ENCODE measurements at regions not wholly inside any gene's neighbourhood (a gene's known extent, or its start where the extent isn't known, plus 50 kb on each side); places are given as distances from the start of the nearest gene placed in this dataset.

DNA sequence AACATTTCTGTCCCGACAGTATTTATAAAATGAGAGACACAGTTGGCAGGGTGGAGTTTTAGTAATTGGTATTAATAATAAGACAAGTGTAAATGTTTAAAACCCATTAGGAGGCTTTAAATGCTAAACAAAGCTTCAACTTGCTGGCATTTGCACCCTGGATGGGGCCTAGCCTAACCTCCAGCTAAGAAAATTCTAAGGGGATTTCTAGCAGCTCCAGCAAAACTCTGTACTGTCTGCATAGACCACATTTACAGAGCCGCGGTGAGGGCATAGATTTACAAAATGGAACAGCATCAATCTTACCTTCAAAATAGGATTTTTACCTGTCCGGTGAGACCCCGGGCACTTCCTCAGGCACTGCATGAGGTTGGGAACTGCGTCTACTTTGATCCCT lies 113.9 kb upstream of the ANO1 start:
- Histone ChIP-seq H3K4me1 (ENCODE audit: control insufficient read depth, insufficient read depth, low read length) (peaks cover 4% of the 10 kb centered on the region), H3K36me3 (ENCODE audit: control insufficient read depth, insufficient read depth, low read length) (no peaks in the 10 kb centered on the region), H3K9ac (ENCODE audit: extremely low read depth, low read length, poor library complexity, severe bottlenecking) (no peak overlapping the region), H3K4me3 (ENCODE audit: low read length) (no peak overlapping the region), H3K9me3 (ENCODE audit: control insufficient read depth, low read length) (no peaks in the 10 kb centered on the region), H3K27me3 (ENCODE audit: control insufficient read depth, insufficient read depth, low read length, poor library complexity, severe bottlenecking) (no peaks in the 10 kb centered on the region), H3K27ac (ENCODE audit: low read depth, low read length) (no peak overlapping the region)
- Mint-ChIP-seq H3K4me1 (peaks cover 13% of the 10 kb centered on the region), H3K9me3 (no peaks in the 10 kb centered on the region), H3K27me3 (ENCODE audit: insufficient read depth) (peaks cover 18% of the 10 kb centered on the region), H3K36me3 (ENCODE audit: low read depth) (no peaks in the 10 kb centered on the region), H3K27ac (no peak overlapping the region), H3K4me3 (no peak overlapping the region)
- no peak for DNase-seq
- TF ChIP-seq, protein P1, sequence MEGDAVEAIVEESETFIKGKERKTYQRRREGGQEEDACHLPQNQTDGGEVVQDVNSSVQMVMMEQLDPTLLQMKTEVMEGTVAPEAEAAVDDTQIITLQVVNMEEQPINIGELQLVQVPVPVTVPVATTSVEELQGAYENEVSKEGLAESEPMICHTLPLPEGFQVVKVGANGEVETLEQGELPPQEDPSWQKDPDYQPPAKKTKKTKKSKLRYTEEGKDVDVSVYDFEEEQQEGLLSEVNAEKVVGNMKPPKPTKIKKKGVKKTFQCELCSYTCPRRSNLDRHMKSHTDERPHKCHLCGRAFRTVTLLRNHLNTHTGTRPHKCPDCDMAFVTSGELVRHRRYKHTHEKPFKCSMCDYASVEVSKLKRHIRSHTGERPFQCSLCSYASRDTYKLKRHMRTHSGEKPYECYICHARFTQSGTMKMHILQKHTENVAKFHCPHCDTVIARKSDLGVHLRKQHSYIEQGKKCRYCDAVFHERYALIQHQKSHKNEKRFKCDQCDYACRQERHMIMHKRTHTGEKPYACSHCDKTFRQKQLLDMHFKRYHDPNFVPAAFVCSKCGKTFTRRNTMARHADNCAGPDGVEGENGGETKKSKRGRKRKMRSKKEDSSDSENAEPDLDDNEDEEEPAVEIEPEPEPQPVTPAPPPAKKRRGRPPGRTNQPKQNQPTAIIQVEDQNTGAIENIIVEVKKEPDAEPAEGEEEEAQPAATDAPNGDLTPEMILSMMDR (conservative IDR thresholded peaks at IDR 0.05), result no peak
- WGBS, 2 experiments (ENCODE audit: insufficient coverage in 1 of 2, insufficient read length in 1 of 2), result 87 to 89% methylated on average over 5 to 6 of the region's 6 CpGs

DNA sequence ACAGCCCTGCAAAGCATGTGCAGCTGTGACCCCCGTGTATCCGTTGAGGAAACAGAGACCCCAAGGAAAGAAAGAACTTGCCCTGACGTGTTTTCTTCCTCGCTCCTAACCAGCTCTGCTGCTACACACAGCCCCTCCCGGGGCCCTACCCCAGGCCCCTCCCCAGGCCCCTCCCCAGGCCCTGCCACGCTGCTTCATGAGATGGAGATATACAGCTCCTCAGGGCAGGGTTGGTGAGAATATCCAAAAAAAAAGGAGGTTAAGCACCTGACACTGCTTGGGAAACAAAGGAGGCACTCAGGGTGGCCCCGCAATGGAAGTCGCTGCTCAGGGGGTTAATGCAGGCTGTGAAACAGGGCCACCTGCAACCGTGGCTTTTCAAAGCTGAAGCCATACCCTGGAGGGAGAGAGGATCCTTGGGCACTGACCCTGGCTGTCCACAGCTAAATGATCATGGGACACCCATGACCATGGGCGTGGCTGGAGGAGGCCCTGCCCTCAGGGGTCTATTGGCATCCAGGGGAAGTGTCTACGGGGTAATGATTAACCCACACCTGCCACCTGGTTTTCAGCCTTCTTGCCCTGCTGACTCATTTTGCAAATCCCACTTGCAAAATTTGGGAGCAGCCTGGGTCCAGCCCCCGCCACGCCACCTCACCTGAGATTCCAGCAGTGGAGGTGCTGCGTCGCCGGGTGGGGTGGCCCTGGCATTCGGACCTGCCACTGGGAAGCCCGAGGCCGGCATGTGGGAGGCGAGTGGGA lies 112.1 kb upstream of the ANO1 start:
- no peak for DNase-seq
- Histone ChIP-seq H3K9me3 (ENCODE audit: control insufficient read depth, low read length) (no peaks in the 10 kb centered on the region), H3K4me1 (ENCODE audit: control insufficient read depth, insufficient read depth, low read length) (peaks cover 4% of the 10 kb centered on the region), H3K27ac (ENCODE audit: low read depth, low read length) (no peak overlapping the region), H3K9ac (ENCODE audit: extremely low read depth, low read length, poor library complexity, severe bottlenecking) (no peak overlapping the region), H3K27me3 (ENCODE audit: control insufficient read depth, insufficient read depth, low read length, poor library complexity, severe bottlenecking) (no peaks in the 10 kb centered on the region), H3K36me3 (ENCODE audit: control insufficient read depth, insufficient read depth, low read length) (no peaks in the 10 kb centered on the region), H3K4me3 (ENCODE audit: low read length) (no peak overlapping the region)
- H3K9me3 Mint-ChIP-seq, result no peaks in the 10 kb centered on the region
- TF ChIP-seq, protein P1 (conservative IDR thresholded peaks at IDR 0.05), result no peak
- peaks cover 32% of the 10 kb centered on the region for H3K27me3 Mint-ChIP-seq (ENCODE audit: insufficient read depth)
- peaks cover 19% of the 10 kb centered on the region for H3K4me1 Mint-ChIP-seq
- no peak overlapping the region for H3K4me3 Mint-ChIP-seq
- H3K27ac Mint-ChIP-seq, result peak overlapping the region; percentile 21
- H3K36me3 Mint-ChIP-seq (ENCODE audit: low read depth), result no peaks in the 10 kb centered on the region
- 84 to 86% methylated on average over 12 to 20 of the region's 20 CpGs for WGBS, 2 experiments (ENCODE audit: insufficient coverage in 1 of 2, insufficient read length in 1 of 2)

DNA sequence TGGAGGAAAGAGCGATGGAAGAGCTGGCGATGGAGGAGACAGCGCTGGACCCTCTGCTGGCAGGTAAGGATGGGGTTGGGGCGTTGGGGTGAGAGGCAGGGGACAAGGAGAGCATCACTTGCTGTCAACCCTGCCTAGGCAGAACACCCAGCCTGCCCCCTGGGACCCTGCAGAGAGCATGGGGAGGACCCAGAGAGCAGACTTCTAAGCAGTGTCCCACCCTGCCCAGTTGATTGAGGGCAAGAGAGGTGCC lies 111.6 kb upstream of the ANO1 start:
- no peaks in the 10 kb centered on the region for H3K9me3 ChIP-seq (ENCODE audit: control insufficient read depth, low read length)
- H3K4me1 Mint-ChIP-seq, result peaks cover 19% of the 10 kb centered on the region
- no peak overlapping the region for H3K4me3 ChIP-seq (ENCODE audit: low read length)
- no peaks in the 10 kb centered on the region for H3K9me3 Mint-ChIP-seq
- H3K27me3 Mint-ChIP-seq (ENCODE audit: insufficient read depth), result peaks cover 33% of the 10 kb centered on the region
- no peak overlapping the region for H3K4me3 Mint-ChIP-seq
- no peak overlapping the region for H3K27ac ChIP-seq (ENCODE audit: low read depth, low read length)
- H3K9ac ChIP-seq (ENCODE audit: extremely low read depth, low read length, poor library complexity, severe bottlenecking), result no peak overlapping the region
- WGBS, 2 experiments (ENCODE audit: insufficient coverage in 1 of 2, insufficient read length in 1 of 2), result 89% methylated on average over 4 of the region's 4 CpGs; no CpG with 5 or more reads in 1 of the 2 experiments
- no peak for DNase-seq
- TF ChIP-seq, protein P1 (conservative IDR thresholded peaks at IDR 0.05), result no peak
- no peak overlapping the region for H3K27ac Mint-ChIP-seq
- peaks cover 4% of the 10 kb centered on the region for H3K4me1 ChIP-seq (ENCODE audit: control insufficient read depth, insufficient read depth, low read length)
- H3K27me3 ChIP-seq (ENCODE audit: control insufficient read depth, insufficient read depth, low read length, poor library complexity, severe bottlenecking), result no peaks in the 10 kb centered on the region
- no peaks in the 10 kb centered on the region for H3K36me3 ChIP-seq (ENCODE audit: control insufficient read depth, insufficient read depth, low read length)
- H3K36me3 Mint-ChIP-seq (ENCODE audit: low read depth), result no peaks in the 10 kb centered on the region

All from endodermal cell (in vitro differentiated cells).